ENCODE measurements at regions not wholly inside any gene's neighbourhood (a gene's known extent, or its start where the extent isn't known, plus 50 kb on each side); places are given as distances from the start of the nearest gene placed in this dataset.
A peak's percentile ranks its signal among the peaks of the same experiment; 100 is the strongest.
"Not testable (repeated sequence)": the region's sequence is repeated elsewhere in the genome, so short reads cannot be mapped to it uniquely, and the experiment has no call there.

DNA sequence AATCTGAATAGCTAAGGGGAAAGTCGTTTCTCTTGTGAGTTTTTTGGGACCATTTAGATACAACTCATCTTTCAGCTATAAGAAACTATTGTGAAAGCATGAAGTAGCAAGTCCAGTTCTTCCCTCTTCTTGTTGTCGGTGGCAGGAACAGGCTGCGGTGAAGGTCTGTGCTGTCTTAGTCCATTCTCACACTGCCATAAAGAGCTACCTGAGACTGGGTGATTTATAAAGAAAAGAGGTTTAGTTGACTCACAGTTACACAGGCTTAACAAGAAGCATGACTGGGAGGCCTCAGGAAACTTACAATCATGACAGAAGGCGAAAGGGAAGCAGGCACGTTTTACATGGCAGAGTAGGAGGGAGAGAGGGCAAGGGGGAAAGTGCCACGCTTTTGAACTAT is 261.8 kb downstream of the GATA3 start:
- Mint-ChIP-seq H3K9me3 (no peaks in the 10 kb centered on the region), H3K4me3 (no peak overlapping the region), H3K36me3 (no peaks in the 10 kb centered on the region), H3K4me1 (no peaks in the 10 kb centered on the region), H3K27me3 (peaks cover 16% of the 10 kb centered on the region), H3K27ac (no peak overlapping the region)
- no peak for ATAC-seq

GRCh38 chr10:8318429-8318828 is 263.9 kb downstream of the GATA3 start:
- H3K36me3 Mint-ChIP-seq, ATAC-seq, H3K9me3 Mint-ChIP-seq, H3K27ac Mint-ChIP-seq, H3K4me1 Mint-ChIP-seq, H3K4me3 Mint-ChIP-seq: not testable (repeated sequence)
- peaks cover 16% of the 10 kb centered on the region for H3K27me3 Mint-ChIP-seq

GRCh38 chr10:8318956-8319355 is 264.5 kb downstream of the GATA3 start:
- peaks cover 16% of the 10 kb centered on the region for H3K27me3 Mint-ChIP-seq
- no peak overlapping the region for H3K4me3 Mint-ChIP-seq
- H3K4me1 Mint-ChIP-seq, result no peaks in the 10 kb centered on the region
- H3K27ac Mint-ChIP-seq, result no peak overlapping the region
- H3K9me3 Mint-ChIP-seq, result no peaks in the 10 kb centered on the region
- H3K36me3 Mint-ChIP-seq, result no peaks in the 10 kb centered on the region
- no peak for ATAC-seq

DNA sequence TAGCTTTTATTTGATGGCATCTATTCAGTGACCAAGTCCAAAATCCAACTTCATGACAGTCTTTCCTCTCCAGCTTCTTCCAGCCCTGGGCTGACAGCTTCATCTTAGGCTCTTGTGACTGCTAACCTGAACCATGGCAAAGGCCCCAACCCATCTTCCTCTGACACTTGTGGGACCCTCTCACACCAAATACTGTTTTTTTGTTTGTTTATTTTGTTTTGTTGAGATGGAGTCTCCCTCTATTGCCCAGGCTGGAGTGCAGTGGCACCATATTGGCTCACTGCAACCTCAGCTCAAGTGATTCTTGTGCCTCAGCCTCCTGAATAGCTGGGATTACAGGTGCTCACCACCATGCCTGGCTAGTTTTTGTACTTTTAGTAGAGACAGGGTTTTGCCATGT is 265.2 kb downstream of the GATA3 start:
- H3K9me3 Mint-ChIP-seq, result no peaks in the 10 kb centered on the region
- no peaks in the 10 kb centered on the region for H3K36me3 Mint-ChIP-seq
- H3K4me1 Mint-ChIP-seq, result no peaks in the 10 kb centered on the region
- no peak overlapping the region for H3K27ac Mint-ChIP-seq
- no peak for ATAC-seq
- peaks cover 16% of the 10 kb centered on the region for H3K27me3 Mint-ChIP-seq
- H3K4me3 Mint-ChIP-seq, result no peak overlapping the region

DNA sequence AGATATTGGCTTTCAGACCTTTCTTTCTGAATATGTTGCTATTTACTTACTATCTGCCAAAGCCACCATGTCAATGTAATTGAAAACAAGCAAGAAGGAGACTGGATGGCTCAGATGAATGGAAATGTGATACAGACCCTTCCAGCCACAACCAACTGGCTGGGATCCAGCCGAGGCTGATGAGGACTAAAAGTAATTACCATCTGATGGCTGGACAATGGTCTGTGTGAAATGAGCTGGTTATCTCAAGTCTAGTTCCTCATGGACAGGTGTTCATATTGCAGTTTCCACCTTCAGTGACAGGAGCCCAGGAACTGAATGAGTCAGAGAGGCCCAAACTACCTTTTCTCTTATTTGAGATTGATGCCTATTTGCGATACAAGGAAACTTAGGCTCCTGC is 267.5 kb downstream of the GATA3 start:
- H3K4me1 Mint-ChIP-seq, result no peaks in the 10 kb centered on the region
- no peak overlapping the region for H3K27ac Mint-ChIP-seq
- no peaks in the 10 kb centered on the region for H3K36me3 Mint-ChIP-seq
- no peaks in the 10 kb centered on the region for H3K9me3 Mint-ChIP-seq
- ATAC-seq, result no peak
- H3K4me3 Mint-ChIP-seq, result no peak overlapping the region
- H3K27me3 Mint-ChIP-seq, result peaks cover 27% of the 10 kb centered on the region

- Mint-ChIP-seq H3K9me3 (no peaks in the 10 kb centered on the region), H3K27me3 (peaks cover 33% of the 10 kb centered on the region), H3K4me1 (no peaks in the 10 kb centered on the region), H3K4me3 (no peak overlapping the region), H3K36me3 (no peaks in the 10 kb centered on the region), H3K27ac (no peak overlapping the region)
- ATAC-seq, result no peak
Measured at GRCh38 chr10:8323428-8324054, 269.1 kb downstream of the GATA3 start.

DNA sequence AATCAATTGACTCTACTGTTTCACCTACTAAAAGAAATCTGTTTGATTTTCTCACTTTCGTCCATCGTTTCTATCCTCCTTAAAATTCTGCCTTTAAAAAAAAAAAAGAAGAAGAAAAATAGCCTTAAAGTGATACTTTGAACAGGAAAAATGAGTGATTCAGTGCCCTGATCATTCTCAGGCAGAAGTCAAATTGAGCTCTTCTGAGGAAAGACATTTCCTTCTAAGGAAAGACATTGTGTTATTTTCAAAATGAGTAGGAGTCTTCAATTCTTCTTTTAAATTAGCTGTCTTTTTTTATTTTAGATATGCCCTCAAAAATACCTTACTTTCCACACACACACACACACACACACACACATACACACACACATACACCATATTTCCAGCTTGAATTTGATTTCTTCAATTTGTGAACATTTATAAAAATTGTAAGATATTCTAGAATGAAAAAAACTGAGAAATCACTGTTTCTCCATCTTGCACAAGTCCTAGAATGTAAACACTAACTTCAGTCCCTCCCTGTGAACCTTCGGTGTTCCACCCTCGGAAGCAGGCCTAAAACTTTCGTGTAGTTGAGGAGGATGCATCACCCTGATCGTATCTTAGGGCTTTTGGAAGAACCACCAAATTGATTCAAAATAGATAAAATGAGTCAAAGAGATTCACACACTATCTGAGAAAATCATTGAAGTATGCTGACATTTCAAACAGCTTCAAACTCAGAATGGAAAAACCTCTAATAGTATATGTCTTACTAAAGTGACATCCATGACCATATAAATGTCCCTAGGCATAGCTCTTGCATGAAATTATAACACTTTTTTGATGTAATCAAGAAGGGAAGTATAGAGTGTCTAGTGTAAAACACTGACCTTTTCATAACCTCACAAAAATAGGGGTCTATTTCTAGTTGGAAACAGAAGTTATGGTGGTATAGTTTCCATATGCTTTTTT is 270.8 kb downstream of the GATA3 start:
- H3K4me1 Mint-ChIP-seq, result no peaks in the 10 kb centered on the region
- no peak overlapping the region for H3K27ac Mint-ChIP-seq
- ATAC-seq, result no peak
- H3K4me3 Mint-ChIP-seq, result no peak overlapping the region
- H3K9me3 Mint-ChIP-seq, result no peaks in the 10 kb centered on the region
- no peaks in the 10 kb centered on the region for H3K36me3 Mint-ChIP-seq
- peaks cover 26% of the 10 kb centered on the region for H3K27me3 Mint-ChIP-seq

DNA sequence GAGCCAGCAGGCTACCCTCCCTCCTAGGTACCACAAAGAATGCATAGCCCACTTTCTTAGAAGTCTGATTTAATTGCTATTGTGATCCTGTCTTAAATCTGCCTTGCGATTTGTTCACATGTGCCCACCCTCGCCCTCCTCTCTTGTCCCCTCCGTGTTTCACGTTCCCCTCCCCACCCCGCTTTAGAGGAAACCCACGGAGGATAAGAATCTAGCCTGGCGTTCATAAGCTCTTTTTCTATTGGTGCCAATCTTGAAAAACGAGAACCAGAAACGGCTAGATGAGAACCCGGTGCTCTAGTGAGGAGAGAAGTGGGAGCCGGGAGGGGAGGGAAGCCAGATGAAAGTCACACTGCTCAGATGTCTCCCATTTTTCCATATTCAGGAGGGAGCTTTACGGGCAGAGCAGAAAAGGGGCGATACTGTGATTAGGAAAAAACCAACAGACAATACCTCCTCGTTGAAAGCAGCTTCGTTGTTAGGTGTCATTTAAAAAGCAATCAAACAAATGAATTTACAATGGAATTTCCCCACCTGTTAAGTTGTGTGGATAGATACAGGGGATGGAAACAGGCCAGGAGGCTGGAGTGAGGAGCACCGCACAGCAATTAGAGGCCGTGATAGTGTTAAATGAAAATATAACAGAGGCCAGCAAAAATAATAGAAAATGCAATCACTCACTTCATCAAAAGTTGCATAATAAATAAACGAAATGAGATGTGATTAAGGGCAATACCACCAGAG is 272.1 kb downstream of the GATA3 start:
- Mint-ChIP-seq H3K9me3 (no peaks in the 10 kb centered on the region), H3K4me3 (no peak overlapping the region), H3K27ac (no peak overlapping the region), H3K36me3 (no peaks in the 10 kb centered on the region), H3K27me3 (peaks cover 26% of the 10 kb centered on the region), H3K4me1 (no peaks in the 10 kb centered on the region)
- no peak for ATAC-seq

DNA sequence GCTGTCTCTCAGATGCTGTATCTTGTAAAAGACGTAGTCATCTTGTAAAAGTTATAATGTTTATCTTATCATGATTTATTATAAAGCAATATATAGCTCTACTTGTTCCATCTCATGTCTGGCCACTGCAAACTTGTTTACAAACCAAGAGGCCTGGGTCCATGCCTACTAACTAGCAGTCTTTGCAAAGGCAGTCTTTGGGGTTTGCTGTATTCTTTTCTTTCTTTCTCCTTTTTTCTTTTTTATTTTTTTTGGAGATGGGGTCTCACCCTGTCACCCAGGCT is 272.6 kb downstream of the GATA3 start:
- ATAC-seq, result no peak
- Mint-ChIP-seq H3K4me1 (peaks cover 3% of the 10 kb centered on the region), H3K4me3 (no peak overlapping the region), H3K27ac (no peak overlapping the region), H3K9me3 (no peaks in the 10 kb centered on the region), H3K27me3 (peaks cover 31% of the 10 kb centered on the region), H3K36me3 (no peaks in the 10 kb centered on the region)

GRCh38 chr10:8331387-8331786 is 276.9 kb downstream of the GATA3 start:
- Mint-ChIP-seq H3K4me3 (no peak overlapping the region), H3K27ac (no peak overlapping the region), H3K36me3 (no peaks in the 10 kb centered on the region), H3K9me3 (no peaks in the 10 kb centered on the region), H3K27me3 (peaks cover 55% of the 10 kb centered on the region), H3K4me1 (peaks cover 14% of the 10 kb centered on the region)
- no peak for ATAC-seq

DNA sequence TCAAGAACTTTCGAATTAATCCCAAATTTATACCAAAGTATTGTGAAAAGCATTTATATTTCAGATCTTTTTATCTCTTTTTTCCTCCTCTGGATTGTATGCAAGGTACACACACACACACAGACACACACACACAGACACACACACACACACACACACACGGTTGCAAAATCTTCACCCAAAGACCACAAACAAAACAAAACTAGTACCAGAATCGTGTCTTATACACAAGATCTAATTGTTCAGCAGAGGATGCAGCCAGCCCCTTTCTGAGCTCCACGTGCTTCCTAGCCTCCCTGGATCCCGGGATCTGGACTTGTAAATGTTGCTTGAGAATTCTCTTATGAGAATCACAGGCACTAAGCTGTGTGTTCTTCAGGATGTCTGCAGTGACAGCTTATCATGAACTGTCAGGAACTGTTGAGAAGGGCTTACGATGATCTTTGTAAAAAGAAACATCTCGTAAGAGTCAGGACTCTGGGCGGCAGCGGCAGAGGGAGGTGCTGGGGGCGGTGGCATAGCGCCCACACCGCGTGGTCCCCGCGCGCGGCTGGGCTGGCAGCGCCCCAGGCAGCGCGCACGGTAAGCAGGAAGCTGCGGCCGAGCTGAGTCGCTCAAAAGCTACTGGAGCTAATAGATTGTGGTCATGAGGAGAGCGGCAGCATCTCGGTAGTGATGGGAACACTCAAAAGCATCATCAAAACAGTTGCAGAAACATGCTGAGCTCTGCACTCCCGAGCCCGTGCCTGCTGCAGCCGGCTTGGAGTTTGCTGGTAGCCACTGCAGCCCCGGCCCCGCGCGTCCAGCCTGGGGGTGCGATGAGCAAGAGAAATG is 277.6 kb downstream of the GATA3 start:
- ATAC-seq, result peak; percentile 72
- no peaks in the 10 kb centered on the region for H3K36me3 Mint-ChIP-seq
- H3K4me3 Mint-ChIP-seq, result no peak overlapping the region
- H3K4me1 Mint-ChIP-seq, result peaks cover 14% of the 10 kb centered on the region
- H3K27ac Mint-ChIP-seq, result no peak overlapping the region
- H3K27me3 Mint-ChIP-seq, result peaks cover 55% of the 10 kb centered on the region
- H3K9me3 Mint-ChIP-seq, result no peaks in the 10 kb centered on the region

DNA sequence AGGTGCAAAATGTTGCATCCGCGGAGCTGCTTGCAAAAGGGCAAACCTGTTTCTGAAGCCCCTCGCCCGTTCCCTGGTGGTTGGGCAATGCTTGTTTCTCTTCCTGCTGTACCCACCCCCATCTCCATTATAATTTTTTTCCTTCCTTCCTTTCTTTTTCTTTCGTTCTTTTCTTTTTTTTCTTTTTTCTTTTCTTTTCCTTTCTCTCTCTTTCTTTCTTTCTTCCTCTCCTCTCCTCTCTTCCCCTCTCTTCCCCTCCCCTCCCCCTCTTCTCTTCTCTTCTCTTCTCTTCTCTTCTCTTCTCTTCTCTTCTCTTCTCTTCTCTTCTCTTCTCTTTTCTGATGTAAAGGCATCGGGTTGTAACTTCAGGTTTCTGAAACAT is 278.2 kb downstream of the GATA3 start:
- Mint-ChIP-seq H3K27ac (no peak overlapping the region), H3K36me3 (no peaks in the 10 kb centered on the region), H3K4me3 (peak overlapping the region; percentile 30), H3K4me1 (peaks cover 14% of the 10 kb centered on the region), H3K9me3 (no peaks in the 10 kb centered on the region), H3K27me3 (peaks cover 50% of the 10 kb centered on the region)
- no peak for ATAC-seq

DNA sequence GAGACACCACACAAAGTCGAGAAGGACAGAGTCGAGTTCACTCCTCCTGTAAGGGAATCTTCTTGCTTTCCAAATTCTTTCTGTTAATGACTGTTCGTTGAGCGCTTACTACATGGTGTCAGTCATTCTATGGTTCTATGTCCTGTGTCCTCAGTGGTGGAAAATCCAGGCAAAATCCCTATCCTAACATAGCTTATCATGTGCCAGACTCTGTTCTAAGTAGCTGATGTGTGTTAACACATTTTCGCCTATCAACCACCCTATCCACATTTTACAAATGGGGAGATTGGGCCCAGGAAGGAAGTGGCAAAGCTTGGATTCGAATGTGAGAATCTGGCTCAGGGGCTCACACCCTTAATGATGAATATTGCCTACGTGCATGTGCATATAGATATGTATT is 280.1 kb downstream of the GATA3 start:
- Mint-ChIP-seq H3K9me3 (no peaks in the 10 kb centered on the region), H3K4me1 (peaks cover 14% of the 10 kb centered on the region), H3K36me3 (no peaks in the 10 kb centered on the region), H3K4me3 (no peak overlapping the region), H3K27me3 (peaks cover 49% of the 10 kb centered on the region), H3K27ac (no peak overlapping the region)
- ATAC-seq, result no peak

DNA sequence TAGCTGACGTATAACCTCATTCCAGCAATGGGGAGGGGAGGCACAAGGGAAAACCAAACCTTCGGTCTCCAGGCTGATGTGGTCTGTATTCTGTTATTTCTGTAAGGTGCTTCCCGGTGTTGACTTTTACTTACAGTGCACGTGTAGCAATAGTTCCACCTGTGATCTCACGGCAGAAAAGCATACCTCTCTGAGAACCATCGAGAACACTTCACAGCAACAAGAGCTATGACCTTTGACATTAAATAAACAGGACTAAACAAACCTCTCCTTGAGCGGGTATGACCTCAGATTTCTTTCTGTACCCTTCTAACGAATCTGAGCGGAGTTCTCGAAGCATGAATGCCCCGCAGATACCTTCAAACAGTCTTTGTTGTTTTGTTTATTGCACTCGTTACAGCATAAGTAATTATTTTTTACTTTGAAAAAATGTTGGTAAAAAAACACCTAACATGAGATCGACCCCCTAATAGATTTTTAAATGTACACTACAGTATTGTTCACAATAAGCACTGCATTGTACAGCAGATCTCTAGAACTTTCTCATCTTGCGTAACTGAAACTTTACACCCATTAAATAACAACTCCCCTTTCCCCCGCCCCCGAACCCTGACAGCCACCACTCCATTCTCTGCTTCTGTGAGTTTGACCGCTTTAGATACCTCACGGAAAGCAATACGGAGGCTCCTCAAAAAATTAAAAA is 282.3 kb downstream of the GATA3 start:
- no peak overlapping the region for H3K27ac Mint-ChIP-seq
- ATAC-seq, result no peak
- no peaks in the 10 kb centered on the region for H3K36me3 Mint-ChIP-seq
- H3K4me1 Mint-ChIP-seq, result peaks cover 14% of the 10 kb centered on the region
- peaks cover 47% of the 10 kb centered on the region for H3K27me3 Mint-ChIP-seq
- peaks cover 7% of the 10 kb centered on the region for H3K9me3 Mint-ChIP-seq
- no peak overlapping the region for H3K4me3 Mint-ChIP-seq

DNA sequence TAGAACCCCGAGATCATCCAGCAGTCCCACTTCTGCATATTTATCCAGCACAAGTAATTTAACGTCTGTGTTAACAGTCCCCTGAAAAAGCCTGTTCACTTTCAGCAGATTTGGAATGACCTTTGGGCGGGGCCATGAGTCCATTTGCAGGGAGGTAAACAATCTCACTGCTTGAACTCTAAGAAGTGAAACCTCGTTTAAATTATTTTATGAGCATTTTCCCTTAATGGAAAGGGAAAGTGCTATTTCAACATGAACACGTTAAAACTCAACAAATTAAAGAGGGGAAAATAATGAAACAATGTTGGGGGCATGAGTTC is 282.8 kb downstream of the GATA3 start:
- Mint-ChIP-seq H3K36me3 (no peaks in the 10 kb centered on the region), H3K4me1 (peaks cover 9% of the 10 kb centered on the region), H3K27ac (no peak overlapping the region), H3K27me3 (peaks cover 42% of the 10 kb centered on the region), H3K4me3 (no peak overlapping the region), H3K9me3 (peaks cover 7% of the 10 kb centered on the region)
- ATAC-seq, result no peak

All from stimulated activated memory B cell treated with anti-CD40 and anti-IgM and Interleukin-4, amounts not matched to agents 10 μg/mL and 1 μg/mL and 100 μg/mL, for 72 hours (primary cell).